ENCODE measurements at regions not wholly inside any gene's neighbourhood (a gene's known extent, or its start where the extent isn't known, plus 50 kb on each side); places are given as distances from the start of the nearest gene placed in this dataset.

GRCh38 chr16:85353839-85354685 is 241.8 kb upstream of the CIBAR2 start:
- TF ChIP-seq, protein P1, sequence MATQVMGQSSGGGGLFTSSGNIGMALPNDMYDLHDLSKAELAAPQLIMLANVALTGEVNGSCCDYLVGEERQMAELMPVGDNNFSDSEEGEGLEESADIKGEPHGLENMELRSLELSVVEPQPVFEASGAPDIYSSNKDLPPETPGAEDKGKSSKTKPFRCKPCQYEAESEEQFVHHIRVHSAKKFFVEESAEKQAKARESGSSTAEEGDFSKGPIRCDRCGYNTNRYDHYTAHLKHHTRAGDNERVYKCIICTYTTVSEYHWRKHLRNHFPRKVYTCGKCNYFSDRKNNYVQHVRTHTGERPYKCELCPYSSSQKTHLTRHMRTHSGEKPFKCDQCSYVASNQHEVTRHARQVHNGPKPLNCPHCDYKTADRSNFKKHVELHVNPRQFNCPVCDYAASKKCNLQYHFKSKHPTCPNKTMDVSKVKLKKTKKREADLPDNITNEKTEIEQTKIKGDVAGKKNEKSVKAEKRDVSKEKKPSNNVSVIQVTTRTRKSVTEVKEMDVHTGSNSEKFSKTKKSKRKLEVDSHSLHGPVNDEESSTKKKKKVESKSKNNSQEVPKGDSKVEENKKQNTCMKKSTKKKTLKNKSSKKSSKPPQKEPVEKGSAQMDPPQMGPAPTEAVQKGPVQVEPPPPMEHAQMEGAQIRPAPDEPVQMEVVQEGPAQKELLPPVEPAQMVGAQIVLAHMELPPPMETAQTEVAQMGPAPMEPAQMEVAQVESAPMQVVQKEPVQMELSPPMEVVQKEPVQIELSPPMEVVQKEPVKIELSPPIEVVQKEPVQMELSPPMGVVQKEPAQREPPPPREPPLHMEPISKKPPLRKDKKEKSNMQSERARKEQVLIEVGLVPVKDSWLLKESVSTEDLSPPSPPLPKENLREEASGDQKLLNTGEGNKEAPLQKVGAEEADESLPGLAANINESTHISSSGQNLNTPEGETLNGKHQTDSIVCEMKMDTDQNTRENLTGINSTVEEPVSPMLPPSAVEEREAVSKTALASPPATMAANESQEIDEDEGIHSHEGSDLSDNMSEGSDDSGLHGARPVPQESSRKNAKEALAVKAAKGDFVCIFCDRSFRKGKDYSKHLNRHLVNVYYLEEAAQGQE (IDR thresholded peaks at IDR 0.05; ENCODE audit: insufficient read depth in 1 of 2, low read depth in 2 of 2, low read length in 1 of 2): no peak
- TF ChIP-seq TCF7L2 (IDR thresholded peaks at IDR 0.05; ENCODE audit: low read depth, low read length): no peak
- no peak for TF ChIP-seq SIN3A (IDR thresholded peaks at IDR 0.05; ENCODE audit: borderline replicate concordance, insufficient read depth, low read depth, low read length)
- no peak for DNase-seq (ENCODE audit: low read depth, low spot score)
- Histone ChIP-seq H3K4me1 (ENCODE audit: control insufficient read depth, insufficient read depth, low read length) (peaks cover 48% of the 10 kb centered on the region), H3K9me3 (ENCODE audit: control insufficient read depth, insufficient read depth, low read depth, low read length) (no peaks in the 10 kb centered on the region), H3K4me3 (ENCODE audit: low read depth in 2 of 2, low read length in 2 of 2) (no peak overlapping the region), H3K27ac (ENCODE audit: low read length) (peak overlapping the region; percentile 84), H3K36me3 (ENCODE audit: control insufficient read depth, insufficient read depth, low read length) (no peaks in the 10 kb centered on the region), H3K27me3 (ENCODE audit: control insufficient read depth, insufficient read depth, low read length) (no peaks in the 10 kb centered on the region)
- in situ Hi-C loops (cut with HindIII; ENCODE audit: low pct_unique_long_range_greater_than_20kb, low sequenced_read_pairs) (no loop called here), intact Hi-C loops (cut with micrococcal nuclease; ENCODE audit: unreplicated experiment) (no loop called here)
- BruUV-seq (replicated peaks): no TSS peak
- ATAC-seq: peak; percentile 3; the same call in 1 of the 2 replicates
- ChIA-PET CTCF (interaction anchor here (0.6 kb wide), 1 partner anchor 321 kb away, joined by 8 read pairs; no protein-coding TSS in a partner anchor), POLR2A (interaction anchor here (0.7 kb wide), 1 partner anchor 640 kb away, joined by 5 read pairs; no protein-coding TSS in a partner anchor)

DNA sequence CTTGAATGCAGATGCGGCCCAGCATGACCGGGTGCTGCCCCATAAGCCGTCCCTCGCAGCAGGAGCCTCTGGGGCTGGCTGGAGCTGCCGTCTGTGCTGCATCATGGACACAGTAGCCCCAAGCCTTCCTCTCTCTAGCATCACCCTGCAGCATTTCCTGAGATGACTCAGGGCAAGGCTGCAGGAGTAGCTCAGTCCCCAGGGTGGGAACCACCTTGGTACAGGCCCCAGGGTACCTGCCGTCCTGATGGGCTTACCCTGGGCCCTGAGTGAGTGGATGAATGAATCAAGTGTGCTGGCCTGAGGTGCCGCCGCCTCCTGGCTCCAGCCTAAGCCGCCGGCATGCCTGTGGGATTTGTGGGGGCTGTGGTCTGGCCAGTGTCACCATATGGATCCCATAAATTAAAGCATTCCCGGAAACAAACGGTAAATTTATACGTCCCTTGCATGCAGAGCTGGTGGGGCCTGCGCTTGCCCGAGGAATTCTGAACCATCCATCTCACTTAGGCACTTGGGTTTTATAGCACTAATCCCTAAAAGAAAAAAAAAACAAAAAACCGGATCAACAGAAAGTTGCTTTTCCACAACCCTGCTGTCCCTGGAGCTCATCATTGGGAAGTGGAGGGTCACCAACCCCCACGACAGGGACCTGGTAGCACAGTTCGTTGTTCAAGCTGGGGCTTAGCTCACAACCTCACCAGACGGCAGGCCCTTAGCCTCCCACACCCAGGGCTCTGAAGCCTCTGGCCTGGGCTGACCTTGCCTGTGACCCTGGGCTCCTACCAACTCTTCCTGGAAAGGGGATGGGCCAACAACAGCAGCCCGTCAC is 242.6 kb upstream of the CIBAR2 start:
- ATAC-seq (peak; percentile 74), DNase-seq (ENCODE audit: low read depth, low spot score) (no peak)
- in situ Hi-C loops (cut with HindIII; ENCODE audit: low pct_unique_long_range_greater_than_20kb, low sequenced_read_pairs): no loop called here
- Histone ChIP-seq H3K4me1 (ENCODE audit: control insufficient read depth, insufficient read depth, low read length) (peaks cover 40% of the 10 kb centered on the region), H3K9me3 (ENCODE audit: control insufficient read depth, insufficient read depth, low read depth, low read length) (no peaks in the 10 kb centered on the region), H3K36me3 (ENCODE audit: control insufficient read depth, insufficient read depth, low read length) (no peaks in the 10 kb centered on the region), H3K27me3 (ENCODE audit: control insufficient read depth, insufficient read depth, low read length) (no peaks in the 10 kb centered on the region), H3K27ac (ENCODE audit: low read length) (peak overlapping the region; percentile 84), H3K4me3 (ENCODE audit: low read depth in 2 of 2, low read length in 2 of 2) (no peak overlapping the region)
- ChIA-PET POLR2A (interaction anchor here (0.6 to 0.7 kb wide), 3 partner anchors 13 to 641 kb away, joined by 3 to 5 read pairs (median 4); no protein-coding TSS in a partner anchor), CTCF (interaction anchor here (0.6 kb wide), 2 partner anchors 169 to 320 kb away, joined by 3 to 8 read pairs; no protein-coding TSS in a partner anchor)
- intact Hi-C loops (cut with micrococcal nuclease; ENCODE audit: unreplicated experiment): no loop called here
- no peak for TF ChIP-seq CTCF (IDR thresholded peaks at IDR 0.05)
- no TSS peak for BruUV-seq (replicated peaks)
